T-cell (primary cell): ENCODE measurements at regions not wholly inside any gene's neighbourhood (a gene's known extent, or its start where the extent isn't known, plus 50 kb on each side); places are given as distances from the start of the nearest gene placed in this dataset.

Experiments
- ATAC-seq, 4 experiments: fragments of 200-7000 bp in 3 of 4; fragments of 150-1000 bp in 1 of 4; cut with Tn5 transposase; replicated peaks in 1 of 4; 1 replicate in 3 of 4; 2 replicates in 1 of 4; pipeline ENCODE4 v1.10.0; 2021; ENCODE audit warnings: moderate library complexity in 3 of 4, mild to moderate bottlenecking in 2 of 4, moderate number of reproducible peaks in 1 of 4
- CTCF ChIA-PET, 2 donors: fragments of 300-600 bp; sonication (Branson Sonifier 250); formaldehyde crosslinking; loops; one replicate each; lab custom pipeline; 2022; ENCODE audit warnings: antibody characterized with exemption in 2 of 2; lab: Charles Lee
- POLR2A ChIA-PET, 2 donors: fragments of 300-600 bp; sonication (Branson Sonifier 250); formaldehyde crosslinking; loops; one replicate each; lab custom pipeline; 2022; ENCODE audit warnings: antibody characterized with exemption in 2 of 2; lab: Charles Lee
- DNase-seq, 35 experiments: peaks; one replicate each; pipeline versions ENCODE4 v3.0.0 to v3.0.0-alpha.2; 2013 to 2023
- H3K27ac ChIP-seq: one replicate; pipeline ENCODE4 v1.5.1; 2013; ENCODE audit warnings: low read length
- H3K27me3 ChIP-seq, 2 experiments: replicated peaks in 1 of 2; 1 replicate in 1 of 2; 2 replicates in 1 of 2; pipeline versions ENCODE4 v1.6.1 to v1.7.0; 2013; ENCODE audit warnings: low read length in 1 of 2, mixed read lengths in 1 of 2; ENCODE audit not compliant: control insufficient read depth in 2 of 2, insufficient read depth in 2 of 2; ENCODE audit errors: extremely low read depth in 1 of 2
- H3K36me3 ChIP-seq, 2 donors: 1 replicate in 1 of 2; 2 replicates in 1 of 2; pipeline versions ENCODE4 v1.6.1 to v1.7.0; 2013; ENCODE audit warnings: low read length in 1 of 2; ENCODE audit not compliant: control insufficient read depth in 2 of 2, insufficient read depth in 1 of 2; ENCODE audit errors: extremely low read depth in 1 of 2
- H3K4me1 ChIP-seq, 2 experiments: 1 replicate in 1 of 2; 2 replicates in 1 of 2; pipeline versions ENCODE4 v1.6.1 to v1.7.0; 2013; ENCODE audit warnings: low read length in 2 of 2, mixed read lengths in 1 of 2; ENCODE audit not compliant: insufficient read depth in 2 of 2, control insufficient read depth in 1 of 2; ENCODE audit errors: extremely low read depth in 1 of 2
- H3K4me3 ChIP-seq, 2 donors: 1 replicate in 1 of 2; 2 replicates in 1 of 2; pipeline versions ENCODE4 v1.5.1 to v1.7.0; 2013; ENCODE audit warnings: mild to moderate bottlenecking in 2 of 2, low read length in 1 of 2, moderate library complexity in 1 of 2; ENCODE audit not compliant: control insufficient read depth in 1 of 2; ENCODE audit errors: extremely low read depth in 1 of 2
- H3K9me3 ChIP-seq: 2 replicates; pipeline ENCODE4 v1.7.0; 2013
- H3K27ac Mint-ChIP-seq, 2 donors: one replicate each; pipeline ENCODE4 v1.8.0; 2020 to 2021; ENCODE audit warnings: mild to moderate bottlenecking in 2 of 2, mixed read lengths in 2 of 2
- H3K27me3 Mint-ChIP-seq, 2 donors: one replicate each; pipeline ENCODE4 v1.8.0; 2021 to 2022; ENCODE audit warnings: mixed read lengths in 2 of 2
- H3K36me3 Mint-ChIP-seq: one replicate; pipeline ENCODE4 v1.8.0; 2021; ENCODE audit warnings: mixed read lengths
- H3K4me1 Mint-ChIP-seq, 3 donors: one replicate each; pipeline ENCODE4 v1.8.0; 2020 to 2022; ENCODE audit warnings: mixed read lengths in 3 of 3, mild to moderate bottlenecking in 1 of 3
- H3K4me3 Mint-ChIP-seq, 3 donors: one replicate each; pipeline ENCODE4 v1.8.0; 2020 to 2022; ENCODE audit warnings: mild to moderate bottlenecking in 3 of 3, mixed read lengths in 3 of 3, moderate library complexity in 3 of 3
- H3K9me3 Mint-ChIP-seq, 3 donors: one replicate each; pipeline ENCODE4 v1.8.0; 2020 to 2022; ENCODE audit warnings: mixed read lengths in 3 of 3
- WGBS: methylation state at CpG from one replicate; pipeline ENCODE4 v1.1.5; 2013; ENCODE audit warnings: missing lambda C conversion rate; ENCODE audit not compliant: insufficient coverage; 5-methylcytosine and 5-hydroxymethylcytosine counted together

- ChIA-PET CTCF (interaction anchor here in 1 of 2 donors (0.7 kb wide), 1 partner anchor 14 kb away, joined by 3 read pairs; no protein-coding TSS in a partner anchor), POLR2A (no interaction called here)
- Histone ChIP-seq H3K27me3 (peaks cover 0 to 41% of the 10 kb centered on the region in 2 experiments), H3K4me1 (no peaks in the 10 kb centered on the region), H3K9me3 (no peaks in the 10 kb centered on the region), H3K4me3 (no peak overlapping the region), H3K36me3 (no peaks in the 10 kb centered on the region), H3K27ac (no peak overlapping the region)
- DNase-seq (peak in 1 of 35 experiments; percentile 18), ATAC-seq (no peak)
- no peaks in the 10 kb centered on the region for H3K36me3 Mint-ChIP-seq
- peaks cover 3 to 5% of the 10 kb centered on the region in 2 donors for H3K27me3 Mint-ChIP-seq
- H3K4me3 Mint-ChIP-seq, result no peak overlapping the region
- no peaks in the 10 kb centered on the region for H3K9me3 Mint-ChIP-seq
- peaks cover 0 to 3% (median 0%) of the 10 kb centered on the region in 3 donors for H3K4me1 Mint-ChIP-seq
- H3K27ac Mint-ChIP-seq, result no peak overlapping the region
- WGBS, result 92% methylated on average over 37 of the region's 38 CpGs
Measured at GRCh38 chr6:170049641-170050561, 241.0 kb downstream of the DLL1 start.

GRCh38 chr6:170048615-170049256, 242.1 kb downstream of the DLL1 start:
- Histone ChIP-seq H3K36me3 (no peaks in the 10 kb centered on the region), H3K4me3 (no peak overlapping the region), H3K4me1 (no peaks in the 10 kb centered on the region), H3K27ac (no peak overlapping the region), H3K9me3 (no peaks in the 10 kb centered on the region), H3K27me3 (peaks cover 0 to 43% of the 10 kb centered on the region in 2 experiments)
- CTCF ChIA-PET, result no interaction called here
- 82% methylated on average over 8 of the region's 16 CpGs for WGBS
- Mint-ChIP-seq H3K9me3 (no peaks in the 10 kb centered on the region), H3K4me3 (no peak overlapping the region), H3K27ac (no peak overlapping the region), H3K27me3 (peaks cover 2 to 3% of the 10 kb centered on the region in 2 donors), H3K36me3 (no peaks in the 10 kb centered on the region), H3K4me1 (peaks cover 0 to 3% (median 0%) of the 10 kb centered on the region in 3 donors)
- DNase-seq (peak in 2 of 35 experiments; percentile 22 to 25), ATAC-seq (no peak)
- POLR2A ChIA-PET, result no interaction called here

GRCh38 chr6:170047823-170048222, 243.1 kb downstream of the DLL1 start:
- H3K4me1 Mint-ChIP-seq, result peaks cover 0 to 3% (median 0%) of the 10 kb centered on the region in 3 donors
- no peak overlapping the region for H3K27ac ChIP-seq
- H3K4me3 Mint-ChIP-seq, result no peak overlapping the region
- ChIA-PET POLR2A (no interaction called here), CTCF (no interaction called here)
- no peaks in the 10 kb centered on the region for H3K9me3 ChIP-seq
- H3K27ac Mint-ChIP-seq, result no peak overlapping the region
- H3K27me3 ChIP-seq, result peaks cover 0 to 45% of the 10 kb centered on the region in 2 experiments
- no peaks in the 10 kb centered on the region for H3K36me3 Mint-ChIP-seq
- H3K4me3 ChIP-seq, result no peak overlapping the region
- 94% methylated on average over 2 of the region's 6 CpGs for whole genome bisulfite sequencing
- no peaks in the 10 kb centered on the region for H3K9me3 Mint-ChIP-seq
- DNase-seq, result no peak
- no peaks in the 10 kb centered on the region for H3K36me3 ChIP-seq
- no peaks in the 10 kb centered on the region for H3K4me1 ChIP-seq
- ATAC-seq, result no peak
- H3K27me3 Mint-ChIP-seq, result peaks cover 2 to 3% of the 10 kb centered on the region in 2 donors

GRCh38 chr6:170046791-170047626, 243.9 kb downstream of the DLL1 start:
- 33% methylated on average over 12 of the region's 18 CpGs for WGBS
- Histone ChIP-seq H3K9me3 (no peaks in the 10 kb centered on the region), H3K4me3 (no peak overlapping the region), H3K27ac (no peak overlapping the region), H3K4me1 (no peaks in the 10 kb centered on the region), H3K27me3 (peaks cover 0 to 47% of the 10 kb centered on the region in 2 experiments), H3K36me3 (no peaks in the 10 kb centered on the region)
- no peaks in the 10 kb centered on the region for H3K9me3 Mint-ChIP-seq
- no peak overlapping the region for H3K27ac Mint-ChIP-seq
- DNase-seq (no peak), ATAC-seq (no peak)
- POLR2A ChIA-PET, result no interaction called here
- H3K36me3 Mint-ChIP-seq, result no peaks in the 10 kb centered on the region
- peaks cover 2 to 3% of the 10 kb centered on the region in 2 donors for H3K27me3 Mint-ChIP-seq
- H3K4me1 Mint-ChIP-seq, result peaks cover 0 to 3% (median 0%) of the 10 kb centered on the region in 3 donors
- H3K4me3 Mint-ChIP-seq, result no peak overlapping the region
- CTCF ChIA-PET, result no interaction called here

- no peak overlapping the region for H3K27ac ChIP-seq
- DNase-seq (no peak), ATAC-seq (no peak)
- ChIA-PET POLR2A (no interaction called here), CTCF (no interaction called here)
- peaks cover 0 to 3% (median 0%) of the 10 kb centered on the region in 3 donors for H3K4me1 Mint-ChIP-seq
- H3K36me3 ChIP-seq, result no peaks in the 10 kb centered on the region
- H3K36me3 Mint-ChIP-seq, result no peaks in the 10 kb centered on the region
- no peak overlapping the region for H3K4me3 Mint-ChIP-seq
- no peaks in the 10 kb centered on the region for H3K9me3 Mint-ChIP-seq
- peaks cover 2 to 3% of the 10 kb centered on the region in 2 donors for H3K27me3 Mint-ChIP-seq
- no peaks in the 10 kb centered on the region for H3K4me1 ChIP-seq
- no peak overlapping the region for H3K4me3 ChIP-seq
- H3K9me3 ChIP-seq, result no peaks in the 10 kb centered on the region
- peaks cover 0 to 42% of the 10 kb centered on the region in 2 experiments for H3K27me3 ChIP-seq
- no peak overlapping the region for H3K27ac Mint-ChIP-seq
- WGBS, result 81% methylated on average over 19 of the region's 33 CpGs
Measured at GRCh38 chr6:170045981-170046667, 244.8 kb downstream of the DLL1 start.
